SK-N-SH (cell line): ENCODE measurements at regions not wholly inside any gene's neighbourhood (a gene's known extent, or its start where the extent isn't known, plus 50 kb on each side); places are given as distances from the start of the nearest gene placed in this dataset.

ENCODE experiments used
- CHD2 ChIP-seq: fragments of 150-350 bp; IDR thresholded peaks from 2 replicates; pipeline ENCODE4 v1.6.1; 2018; ENCODE audit warnings: low read length; ENCODE audit not compliant: partially characterized antibody
- CTCF ChIP-seq: fragments of 200-600 bp; sonication (generic); IDR thresholded peaks from 2 replicates; pipeline ENCODE4 v1.6.1; 2017; ENCODE audit warnings: antibody characterized with exemption, mild to moderate bottlenecking, moderate library complexity
- EZH2phosphoT487 ChIP-seq: fragments of 200-600 bp; sonication (generic); IDR thresholded peaks from 2 replicates; pipeline ENCODE4 v1.6.1; 2017; ENCODE audit warnings: low read depth, mixed run types, mild to moderate bottlenecking, antibody characterized with exemption, moderate library complexity, borderline replicate concordance
- FOSL2 ChIP-seq: IDR thresholded peaks from 2 replicates; pipeline ENCODE4 v1.4.0; 2012; ENCODE audit warnings: low read depth, mild to moderate bottlenecking, moderate library complexity, borderline replicate concordance
- MAX ChIP-seq: IDR thresholded peaks from 2 replicates; pipeline ENCODE4 v1.4.0; 2012; ENCODE audit warnings: low read depth
- MEF2A ChIP-seq: IDR thresholded peaks from 2 replicates; pipeline ENCODE4 v1.4.0; 2012; ENCODE audit warnings: low read depth, borderline replicate concordance
- NRF1 ChIP-seq: IDR thresholded peaks from 2 replicates; pipeline ENCODE4 v1.6.1; 2012; ENCODE audit warnings: low read depth, mild to moderate bottlenecking, low read length
- RAD21 ChIP-seq: IDR thresholded peaks from 2 replicates; pipeline ENCODE4 v1.6.1; 2012; ENCODE audit warnings: mild to moderate bottlenecking, low read length
- RFX5 ChIP-seq: IDR thresholded peaks from 2 replicates; pipeline ENCODE4 v1.6.1; 2012; ENCODE audit warnings: mild to moderate bottlenecking, improper control_type of control experiment, low read length
- SIN3A ChIP-seq: IDR thresholded peaks from 2 replicates; pipeline ENCODE4 v1.6.1; 2012; ENCODE audit warnings: low read depth, mild to moderate bottlenecking, low read length, moderate library complexity, borderline replicate concordance
- TEAD4 ChIP-seq: IDR thresholded peaks from 2 replicates; pipeline ENCODE4 v1.4.0; 2012; ENCODE audit warnings: mild to moderate bottlenecking, borderline replicate concordance; ENCODE audit not compliant: insufficient read depth
- TF ChIP-seq, protein P1 (sequence below): IDR thresholded peaks from 2 replicates; pipeline ENCODE4; 2012
- TF ChIP-seq, protein P2 (sequence below): IDR thresholded peaks from 2 replicates; pipeline ENCODE4 v1.6.1; 2012; ENCODE audit warnings: mild to moderate bottlenecking, low read depth, low read length, moderate library complexity

DNA sequence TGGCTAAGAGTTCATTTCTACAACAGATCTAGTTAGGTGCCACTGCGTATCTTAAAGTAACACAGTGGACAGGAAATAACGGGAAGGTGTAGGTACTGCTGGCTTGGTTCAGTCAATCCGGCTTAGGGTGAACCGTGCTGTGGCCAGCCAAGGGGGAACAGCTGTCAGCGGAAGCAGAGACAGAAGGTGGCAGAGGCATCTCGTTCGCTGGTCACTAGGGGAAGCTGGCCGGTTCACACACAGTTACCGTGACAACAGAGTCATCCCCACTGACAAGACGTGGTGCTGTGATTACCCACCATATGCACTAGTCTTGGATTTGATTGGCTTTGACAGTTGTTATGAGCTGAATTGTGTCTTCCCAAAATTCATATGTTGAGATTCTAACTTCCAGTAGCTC is 58.8 kb upstream of the HDAC4 start:
- TF ChIP-seq CTCF, result no peak
- TF ChIP-seq, protein P1, sequence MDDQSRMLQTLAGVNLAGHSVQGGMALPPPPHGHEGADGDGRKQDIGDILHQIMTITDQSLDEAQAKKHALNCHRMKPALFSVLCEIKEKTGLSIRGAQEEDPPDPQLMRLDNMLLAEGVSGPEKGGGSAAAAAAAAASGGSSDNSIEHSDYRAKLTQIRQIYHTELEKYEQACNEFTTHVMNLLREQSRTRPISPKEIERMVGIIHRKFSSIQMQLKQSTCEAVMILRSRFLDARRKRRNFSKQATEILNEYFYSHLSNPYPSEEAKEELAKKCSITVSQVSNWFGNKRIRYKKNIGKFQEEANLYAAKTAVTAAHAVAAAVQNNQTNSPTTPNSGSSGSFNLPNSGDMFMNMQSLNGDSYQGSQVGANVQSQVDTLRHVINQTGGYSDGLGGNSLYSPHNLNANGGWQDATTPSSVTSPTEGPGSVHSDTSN, result no peak
- TF ChIP-seq, protein P2, sequence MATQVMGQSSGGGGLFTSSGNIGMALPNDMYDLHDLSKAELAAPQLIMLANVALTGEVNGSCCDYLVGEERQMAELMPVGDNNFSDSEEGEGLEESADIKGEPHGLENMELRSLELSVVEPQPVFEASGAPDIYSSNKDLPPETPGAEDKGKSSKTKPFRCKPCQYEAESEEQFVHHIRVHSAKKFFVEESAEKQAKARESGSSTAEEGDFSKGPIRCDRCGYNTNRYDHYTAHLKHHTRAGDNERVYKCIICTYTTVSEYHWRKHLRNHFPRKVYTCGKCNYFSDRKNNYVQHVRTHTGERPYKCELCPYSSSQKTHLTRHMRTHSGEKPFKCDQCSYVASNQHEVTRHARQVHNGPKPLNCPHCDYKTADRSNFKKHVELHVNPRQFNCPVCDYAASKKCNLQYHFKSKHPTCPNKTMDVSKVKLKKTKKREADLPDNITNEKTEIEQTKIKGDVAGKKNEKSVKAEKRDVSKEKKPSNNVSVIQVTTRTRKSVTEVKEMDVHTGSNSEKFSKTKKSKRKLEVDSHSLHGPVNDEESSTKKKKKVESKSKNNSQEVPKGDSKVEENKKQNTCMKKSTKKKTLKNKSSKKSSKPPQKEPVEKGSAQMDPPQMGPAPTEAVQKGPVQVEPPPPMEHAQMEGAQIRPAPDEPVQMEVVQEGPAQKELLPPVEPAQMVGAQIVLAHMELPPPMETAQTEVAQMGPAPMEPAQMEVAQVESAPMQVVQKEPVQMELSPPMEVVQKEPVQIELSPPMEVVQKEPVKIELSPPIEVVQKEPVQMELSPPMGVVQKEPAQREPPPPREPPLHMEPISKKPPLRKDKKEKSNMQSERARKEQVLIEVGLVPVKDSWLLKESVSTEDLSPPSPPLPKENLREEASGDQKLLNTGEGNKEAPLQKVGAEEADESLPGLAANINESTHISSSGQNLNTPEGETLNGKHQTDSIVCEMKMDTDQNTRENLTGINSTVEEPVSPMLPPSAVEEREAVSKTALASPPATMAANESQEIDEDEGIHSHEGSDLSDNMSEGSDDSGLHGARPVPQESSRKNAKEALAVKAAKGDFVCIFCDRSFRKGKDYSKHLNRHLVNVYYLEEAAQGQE, result no peak
- TF ChIP-seq MAX, result no peak
- TF ChIP-seq NRF1, result no peak
- no peak for TF ChIP-seq CHD2
- TF ChIP-seq MEF2A, result no peak
- no peak for TF ChIP-seq FOSL2
- TF ChIP-seq RFX5, result no peak
- TF ChIP-seq SIN3A, result no peak
- TF ChIP-seq RAD21, result no peak
- TF ChIP-seq EZH2phosphoT487, result no peak
- no peak for TF ChIP-seq TEAD4
